ENCODE measurements at regions not wholly inside any gene's neighbourhood (a gene's known extent, or its start where the extent isn't known, plus 50 kb on each side); places are given as distances from the start of the nearest gene placed in this dataset.

DNA sequence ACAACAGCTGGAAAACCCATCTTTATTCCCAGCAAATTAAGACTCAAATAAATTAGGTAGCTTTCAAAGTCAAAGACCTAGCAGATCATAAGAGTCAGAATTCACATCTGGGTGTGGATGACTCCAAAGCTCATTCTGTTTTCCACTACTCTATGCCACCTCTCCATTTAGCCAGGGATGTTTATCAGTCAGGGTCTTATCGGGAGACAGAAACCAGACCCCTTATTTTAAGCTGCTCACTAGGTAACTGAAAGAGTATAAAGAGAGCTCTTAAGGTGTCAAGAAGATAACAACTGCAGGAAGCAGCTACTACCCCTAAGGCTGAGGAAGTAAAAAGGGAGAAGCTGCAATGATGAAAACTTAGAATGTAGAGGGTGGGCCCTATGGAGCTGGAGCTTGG lies 333.7 kb upstream of the KLF3 start:
- CTCF ChIA-PET (ENCODE audit: unreplicated experiment), result no interaction called here
- no peaks in the 10 kb centered on the region for H3K36me3 ChIP-seq (ENCODE audit: insufficient read depth, low read length)
- H3K4me2 ChIP-seq (ENCODE audit: low read length), result no peak overlapping the region
- no peak overlapping the region for H3K27ac ChIP-seq (ENCODE audit: low read depth, low read length, poor library complexity, severe bottlenecking)
- H3K4me1 ChIP-seq (ENCODE audit: insufficient read depth, low read length, poor library complexity, severe bottlenecking), result no peaks in the 10 kb centered on the region
- H2AFZ ChIP-seq (ENCODE audit: low read length), result no peak overlapping the region
- H4K20me1 ChIP-seq (ENCODE audit: insufficient read depth, low read length), result no peaks in the 10 kb centered on the region
- BruUV-seq (replicated peaks), result no TSS peak
- no peaks in the 10 kb centered on the region for H3K79me2 ChIP-seq (ENCODE audit: insufficient read depth, low read depth, low read length)
- DNase-seq (ENCODE audit: low spot score), result no peak
- intact Hi-C loops (cut with micrococcal nuclease; ENCODE audit: unreplicated experiment), result no loop called here
- TF ChIP-seq, protein P1, sequence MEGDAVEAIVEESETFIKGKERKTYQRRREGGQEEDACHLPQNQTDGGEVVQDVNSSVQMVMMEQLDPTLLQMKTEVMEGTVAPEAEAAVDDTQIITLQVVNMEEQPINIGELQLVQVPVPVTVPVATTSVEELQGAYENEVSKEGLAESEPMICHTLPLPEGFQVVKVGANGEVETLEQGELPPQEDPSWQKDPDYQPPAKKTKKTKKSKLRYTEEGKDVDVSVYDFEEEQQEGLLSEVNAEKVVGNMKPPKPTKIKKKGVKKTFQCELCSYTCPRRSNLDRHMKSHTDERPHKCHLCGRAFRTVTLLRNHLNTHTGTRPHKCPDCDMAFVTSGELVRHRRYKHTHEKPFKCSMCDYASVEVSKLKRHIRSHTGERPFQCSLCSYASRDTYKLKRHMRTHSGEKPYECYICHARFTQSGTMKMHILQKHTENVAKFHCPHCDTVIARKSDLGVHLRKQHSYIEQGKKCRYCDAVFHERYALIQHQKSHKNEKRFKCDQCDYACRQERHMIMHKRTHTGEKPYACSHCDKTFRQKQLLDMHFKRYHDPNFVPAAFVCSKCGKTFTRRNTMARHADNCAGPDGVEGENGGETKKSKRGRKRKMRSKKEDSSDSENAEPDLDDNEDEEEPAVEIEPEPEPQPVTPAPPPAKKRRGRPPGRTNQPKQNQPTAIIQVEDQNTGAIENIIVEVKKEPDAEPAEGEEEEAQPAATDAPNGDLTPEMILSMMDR (conservative IDR thresholded peaks at IDR 0.05; ENCODE audit: low read length), result no peak
- TF ChIP-seq EZH2phosphoT487 (IDR thresholded peaks at IDR 0.05; ENCODE audit: borderline replicate concordance, low read depth, low read length), result no peak
- no peaks in the 10 kb centered on the region for H3K9me2 ChIP-seq (ENCODE audit: insufficient read depth, low read length)
- POLR2A ChIA-PET, result interaction anchor here (0.5 kb wide), 2 partner anchors 164 to 381 kb away, joined by 3 read pairs; no protein-coding TSS in a partner anchor
- H3K4me3 ChIP-seq (ENCODE audit: low read depth, low read length, poor library complexity, severe bottlenecking), result no peak overlapping the region
- H3K9me3 ChIP-seq (ENCODE audit: low read length), result no peaks in the 10 kb centered on the region

DNA sequence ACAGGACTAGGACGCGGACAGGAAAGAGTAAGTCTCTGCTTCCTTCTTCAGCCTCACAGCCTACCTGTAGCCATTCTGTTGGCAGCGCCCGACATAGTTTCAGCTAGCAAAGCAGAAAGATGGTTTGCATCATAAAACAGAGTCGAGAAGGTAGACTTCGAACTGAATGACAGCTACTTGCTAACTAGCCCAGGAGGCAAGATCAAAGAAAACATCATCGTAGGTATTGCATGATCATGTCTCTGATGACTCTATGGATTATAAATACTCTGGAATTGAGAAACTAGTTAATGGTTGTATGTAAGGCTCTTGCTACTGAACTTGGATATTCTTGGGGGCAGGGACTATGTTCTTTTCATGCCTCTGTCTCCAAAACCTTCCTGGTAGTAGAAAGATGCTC lies 333.1 kb upstream of the KLF3 start:
- no peaks in the 10 kb centered on the region for H3K36me3 ChIP-seq (ENCODE audit: insufficient read depth, low read length)
- no peak overlapping the region for H3K4me3 ChIP-seq (ENCODE audit: low read depth, low read length, poor library complexity, severe bottlenecking)
- ChIA-PET POLR2A (interaction anchor here (0.5 kb wide), 2 partner anchors 164 to 380 kb away, joined by 3 read pairs; no protein-coding TSS in a partner anchor), CTCF (ENCODE audit: unreplicated experiment) (no interaction called here)
- no peaks in the 10 kb centered on the region for H4K20me1 ChIP-seq (ENCODE audit: insufficient read depth, low read length)
- no TSS peak for BruUV-seq (replicated peaks)
- H3K9me2 ChIP-seq (ENCODE audit: insufficient read depth, low read length), result no peaks in the 10 kb centered on the region
- H3K4me2 ChIP-seq (ENCODE audit: low read length), result no peak overlapping the region
- no peak for TF ChIP-seq EZH2phosphoT487 (IDR thresholded peaks at IDR 0.05; ENCODE audit: borderline replicate concordance, low read depth, low read length)
- no peak for DNase-seq (ENCODE audit: low spot score)
- H3K9me3 ChIP-seq (ENCODE audit: low read length), result no peaks in the 10 kb centered on the region
- no peaks in the 10 kb centered on the region for H3K4me1 ChIP-seq (ENCODE audit: insufficient read depth, low read length, poor library complexity, severe bottlenecking)
- H3K27ac ChIP-seq (ENCODE audit: low read depth, low read length, poor library complexity, severe bottlenecking), result no peak overlapping the region
- no peak overlapping the region for H2AFZ ChIP-seq (ENCODE audit: low read length)
- intact Hi-C loops (cut with micrococcal nuclease; ENCODE audit: unreplicated experiment), result no loop called here
- H3K79me2 ChIP-seq (ENCODE audit: insufficient read depth, low read depth, low read length), result no peaks in the 10 kb centered on the region

DNA sequence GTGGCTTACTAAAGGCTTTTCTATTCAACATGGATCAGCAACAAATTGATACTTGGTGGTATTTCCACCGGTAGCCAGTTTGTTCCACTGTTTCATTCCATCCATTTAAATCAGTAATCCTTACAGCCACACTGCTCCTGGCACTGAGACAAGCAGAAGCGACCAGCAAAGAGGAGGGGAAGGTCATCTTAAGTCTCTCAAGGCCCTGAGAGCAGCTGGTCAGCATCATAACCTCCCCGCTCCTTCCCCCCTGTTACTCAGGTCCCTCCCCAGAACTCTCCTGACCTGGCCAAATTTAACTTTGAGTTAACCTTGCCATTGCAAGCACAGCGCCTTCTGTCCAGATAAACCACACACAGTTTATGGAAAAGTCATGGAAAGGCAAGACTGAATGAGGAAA lies 331.3 kb upstream of the KLF3 start:
- no peak overlapping the region for H2AFZ ChIP-seq (ENCODE audit: low read length)
- no peaks in the 10 kb centered on the region for H3K79me2 ChIP-seq (ENCODE audit: insufficient read depth, low read depth, low read length)
- no peak overlapping the region for H3K27ac ChIP-seq (ENCODE audit: low read depth, low read length, poor library complexity, severe bottlenecking)
- no TSS peak for BruUV-seq (replicated peaks)
- no peak overlapping the region for H3K4me2 ChIP-seq (ENCODE audit: low read length)
- no peaks in the 10 kb centered on the region for H3K36me3 ChIP-seq (ENCODE audit: insufficient read depth, low read length)
- no peaks in the 10 kb centered on the region for H3K9me2 ChIP-seq (ENCODE audit: insufficient read depth, low read length)
- no peaks in the 10 kb centered on the region for H4K20me1 ChIP-seq (ENCODE audit: insufficient read depth, low read length)
- intact Hi-C loops (cut with micrococcal nuclease; ENCODE audit: unreplicated experiment), result no loop called here
- no peak for TF ChIP-seq EZH2phosphoT487 (IDR thresholded peaks at IDR 0.05; ENCODE audit: borderline replicate concordance, low read depth, low read length)
- TF ChIP-seq, protein P1 (conservative IDR thresholded peaks at IDR 0.05; ENCODE audit: low read length), result no peak
- no peak overlapping the region for H3K4me3 ChIP-seq (ENCODE audit: low read depth, low read length, poor library complexity, severe bottlenecking)
- ChIA-PET CTCF (ENCODE audit: unreplicated experiment) (no interaction called here), POLR2A (no interaction called here)
- H3K4me1 ChIP-seq (ENCODE audit: insufficient read depth, low read length, poor library complexity, severe bottlenecking), result no peaks in the 10 kb centered on the region
- no peak for DNase-seq (ENCODE audit: low spot score)
- H3K9me3 ChIP-seq (ENCODE audit: low read length), result no peaks in the 10 kb centered on the region

Data from OCI-LY7 (cell line).